ENCODE measurements at regions not wholly inside any gene's neighbourhood (a gene's known extent, or its start where the extent isn't known, plus 50 kb on each side); places are given as distances from the start of the nearest gene placed in this dataset.

DNA sequence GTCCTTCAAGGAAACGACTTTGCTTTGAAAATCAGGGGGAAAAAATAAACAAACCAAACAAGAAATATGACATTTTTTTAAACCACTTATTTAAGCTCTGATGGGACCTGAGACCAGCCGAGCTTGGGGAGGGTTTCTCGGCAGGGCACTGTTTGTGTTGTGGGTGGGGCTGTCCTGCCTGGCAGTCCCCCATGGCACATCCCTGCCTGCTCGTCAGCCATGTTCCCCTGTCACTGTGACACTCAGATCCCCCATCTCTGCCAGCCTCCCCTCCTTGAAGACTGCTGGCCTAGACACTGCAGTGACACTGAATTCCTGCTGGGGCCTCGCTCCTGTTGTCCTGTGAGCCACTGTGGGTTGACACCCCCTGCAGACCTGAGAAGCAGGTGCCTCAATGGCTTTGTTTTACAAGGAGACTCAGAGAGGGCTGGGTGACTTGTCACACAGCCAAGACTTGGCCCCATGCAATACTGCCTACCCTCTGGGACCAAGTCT lies 95.1 kb upstream of the PTPN1 start:
- no peak overlapping the region for H3K9ac ChIP-seq (ENCODE audit: low read length)

DNA sequence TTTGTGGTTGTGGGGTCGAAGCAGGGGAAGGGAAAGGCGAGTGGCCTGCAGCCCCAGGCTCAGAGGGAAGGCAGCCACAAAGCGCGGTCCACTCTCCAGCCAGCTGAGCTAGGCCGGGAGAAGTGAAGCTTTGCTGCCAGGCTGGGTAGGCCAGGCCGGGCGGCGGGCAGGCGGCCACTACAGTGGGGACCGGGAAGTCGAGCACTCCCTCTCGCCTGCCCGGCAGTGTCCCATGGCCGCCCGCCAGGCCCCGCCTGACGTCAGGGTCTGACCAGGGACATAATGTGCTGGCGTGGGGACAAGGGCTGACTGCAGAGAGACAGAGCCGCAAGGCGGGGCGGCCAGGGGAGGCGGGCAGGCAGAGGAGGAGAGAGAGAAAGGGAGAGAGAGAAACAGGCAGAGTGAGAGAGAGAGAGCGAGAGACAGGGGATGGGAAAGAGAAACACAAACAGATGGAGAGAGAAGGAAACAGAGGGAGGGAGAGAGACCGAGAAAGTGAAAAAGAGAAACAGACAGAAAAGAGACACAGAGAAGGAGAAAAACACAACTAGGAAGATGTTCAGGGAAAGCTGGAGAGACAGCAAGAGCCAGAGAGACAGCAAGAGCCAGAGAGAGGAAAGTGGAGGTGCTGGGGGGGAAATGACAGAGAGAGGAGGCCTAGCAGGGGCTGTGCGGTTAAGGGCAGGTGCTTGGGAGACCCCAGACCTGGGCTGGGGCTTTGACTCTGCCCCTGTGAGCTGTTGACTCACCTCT lies 94.5 kb upstream of the PTPN1 start:
- Histone ChIP-seq H4K20me1 (ENCODE audit: low read depth, low read length) (no peaks in the 10 kb centered on the region), H3K4me2 (ENCODE audit: low read depth, low read length, poor library complexity, severe bottlenecking) (no peak overlapping the region), H3K9me2 (replicated peaks; ENCODE audit: insufficient read depth, low read length) (no peaks in the 10 kb centered on the region), H2AFZ (ENCODE audit: low read depth, low read length, severe bottlenecking) (no peak overlapping the region), H3K4me3 (ENCODE audit: insufficient read depth, low read length, poor library complexity, severe bottlenecking) (no peak overlapping the region), H3K79me2 (ENCODE audit: insufficient read depth, low read length) (no peaks in the 10 kb centered on the region), H3K27me3 (ENCODE audit: low read length) (no peaks in the 10 kb centered on the region), H3K27ac (ENCODE audit: low read depth, low read length) (no peak overlapping the region), H3K9me3 (ENCODE audit: insufficient read depth, low read length) (no peaks in the 10 kb centered on the region), H3K36me3 (ENCODE audit: low read length) (no peaks in the 10 kb centered on the region), H3K9ac (ENCODE audit: low read length) (no peak overlapping the region), H3F3A (ENCODE audit: insufficient read depth) (no peaks in the 10 kb centered on the region)
- TF ChIP-seq, protein P1, sequence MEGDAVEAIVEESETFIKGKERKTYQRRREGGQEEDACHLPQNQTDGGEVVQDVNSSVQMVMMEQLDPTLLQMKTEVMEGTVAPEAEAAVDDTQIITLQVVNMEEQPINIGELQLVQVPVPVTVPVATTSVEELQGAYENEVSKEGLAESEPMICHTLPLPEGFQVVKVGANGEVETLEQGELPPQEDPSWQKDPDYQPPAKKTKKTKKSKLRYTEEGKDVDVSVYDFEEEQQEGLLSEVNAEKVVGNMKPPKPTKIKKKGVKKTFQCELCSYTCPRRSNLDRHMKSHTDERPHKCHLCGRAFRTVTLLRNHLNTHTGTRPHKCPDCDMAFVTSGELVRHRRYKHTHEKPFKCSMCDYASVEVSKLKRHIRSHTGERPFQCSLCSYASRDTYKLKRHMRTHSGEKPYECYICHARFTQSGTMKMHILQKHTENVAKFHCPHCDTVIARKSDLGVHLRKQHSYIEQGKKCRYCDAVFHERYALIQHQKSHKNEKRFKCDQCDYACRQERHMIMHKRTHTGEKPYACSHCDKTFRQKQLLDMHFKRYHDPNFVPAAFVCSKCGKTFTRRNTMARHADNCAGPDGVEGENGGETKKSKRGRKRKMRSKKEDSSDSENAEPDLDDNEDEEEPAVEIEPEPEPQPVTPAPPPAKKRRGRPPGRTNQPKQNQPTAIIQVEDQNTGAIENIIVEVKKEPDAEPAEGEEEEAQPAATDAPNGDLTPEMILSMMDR (IDR thresholded peaks at IDR 0.05; ENCODE audit: insufficient read depth, low read length, poor library complexity, severe bottlenecking) = no peak
- no peak for TF ChIP-seq EZH2phosphoT487 (conservative IDR thresholded peaks at IDR 0.05; ENCODE audit: low read length)

More for the DNA sequence above, 95.1 kb upstream of the PTPN1 start:
- no peaks in the 10 kb centered on the region for H3K27me3 ChIP-seq (ENCODE audit: low read length)
- no peak overlapping the region for H3K27ac ChIP-seq (ENCODE audit: low read depth, low read length)
- TF ChIP-seq EZH2phosphoT487 (conservative IDR thresholded peaks at IDR 0.05; ENCODE audit: low read length) = no peak
- TF ChIP-seq, protein P1 (IDR thresholded peaks at IDR 0.05; ENCODE audit: insufficient read depth, low read length, poor library complexity, severe bottlenecking) = no peak
- H3F3A ChIP-seq (ENCODE audit: insufficient read depth) = no peaks in the 10 kb centered on the region
- H3K79me2 ChIP-seq (ENCODE audit: insufficient read depth, low read length) = no peaks in the 10 kb centered on the region
- H3K9me3 ChIP-seq (ENCODE audit: insufficient read depth, low read length) = no peaks in the 10 kb centered on the region
- no peaks in the 10 kb centered on the region for H3K9me2 ChIP-seq (replicated peaks; ENCODE audit: insufficient read depth, low read length)
- H4K20me1 ChIP-seq (ENCODE audit: low read depth, low read length) = no peaks in the 10 kb centered on the region
- H3K4me2 ChIP-seq (ENCODE audit: low read depth, low read length, poor library complexity, severe bottlenecking) = no peak overlapping the region
- no peaks in the 10 kb centered on the region for H3K36me3 ChIP-seq (ENCODE audit: low read length)
- no peak overlapping the region for H3K4me3 ChIP-seq (ENCODE audit: insufficient read depth, low read length, poor library complexity, severe bottlenecking)
- H2AFZ ChIP-seq (ENCODE audit: low read depth, low read length, severe bottlenecking) = no peak overlapping the region

DNA sequence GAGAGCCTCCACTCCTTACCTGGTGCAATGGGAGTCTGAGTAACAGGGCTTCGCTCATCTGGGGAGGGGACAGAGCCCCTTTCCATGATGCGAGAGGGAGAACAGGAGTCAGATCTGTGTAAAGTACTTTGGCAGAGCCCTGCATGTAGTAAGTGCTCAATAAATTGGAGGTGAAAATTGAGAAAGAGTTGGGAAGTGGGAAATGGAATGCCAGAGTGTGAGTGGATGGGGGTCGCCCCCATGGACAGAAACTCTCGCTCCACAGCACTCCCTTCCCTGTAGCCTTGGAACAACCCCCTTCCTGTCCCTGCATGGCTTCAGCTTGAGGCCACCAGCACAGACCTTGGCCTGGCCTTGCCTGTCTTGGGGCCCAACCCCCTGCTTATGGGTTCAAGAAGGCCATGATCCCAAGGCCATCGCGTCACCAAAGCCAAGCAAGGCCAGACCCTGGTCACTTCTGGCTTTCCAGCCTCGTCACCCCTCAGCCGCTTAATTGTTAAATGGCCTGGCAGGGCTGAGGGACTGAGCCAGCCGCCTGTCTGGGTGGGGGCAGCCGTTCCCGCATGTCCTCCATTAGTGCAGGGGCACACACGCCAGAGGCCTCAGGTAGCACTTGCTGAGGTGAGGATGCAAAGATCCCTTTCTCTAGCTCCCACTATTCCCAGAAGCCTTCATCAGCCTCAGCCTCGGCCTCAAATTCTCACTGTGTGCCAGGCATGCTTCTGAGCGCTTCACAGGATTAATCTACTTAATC lies 93.7 kb upstream of the PTPN1 start:
- Histone ChIP-seq H3K4me2 (ENCODE audit: low read depth, low read length, poor library complexity, severe bottlenecking) (no peak overlapping the region), H2AFZ (ENCODE audit: low read depth, low read length, severe bottlenecking) (no peak overlapping the region)

More for the DNA sequence above, 93.7 kb upstream of the PTPN1 start:
- Histone ChIP-seq H3K9ac (ENCODE audit: low read length) (no peak overlapping the region), H3K27me3 (ENCODE audit: low read length) (no peaks in the 10 kb centered on the region), H4K20me1 (ENCODE audit: low read depth, low read length) (no peaks in the 10 kb centered on the region), H3F3A (ENCODE audit: insufficient read depth) (no peaks in the 10 kb centered on the region), H3K79me2 (ENCODE audit: insufficient read depth, low read length) (no peaks in the 10 kb centered on the region), H3K4me3 (ENCODE audit: insufficient read depth, low read length, poor library complexity, severe bottlenecking) (no peak overlapping the region), H3K9me3 (ENCODE audit: insufficient read depth, low read length) (no peaks in the 10 kb centered on the region), H3K36me3 (ENCODE audit: low read length) (no peaks in the 10 kb centered on the region), H3K27ac (ENCODE audit: low read depth, low read length) (no peak overlapping the region), H3K9me2 (replicated peaks; ENCODE audit: insufficient read depth, low read length) (no peaks in the 10 kb centered on the region)
- TF ChIP-seq, protein P1 (IDR thresholded peaks at IDR 0.05; ENCODE audit: insufficient read depth, low read length, poor library complexity, severe bottlenecking) = no peak
- TF ChIP-seq EZH2phosphoT487 (conservative IDR thresholded peaks at IDR 0.05; ENCODE audit: low read length) = no peak

Data from SU-DHL-6 (cell line).